Left colon (tissue), 2 donors: ENCODE measurements at regions not wholly inside any gene's neighbourhood (a gene's known extent, or its start where the extent isn't known, plus 50 kb on each side); places are given as distances from the start of the nearest gene placed in this dataset.
"Not testable (repeated sequence)": the region's sequence is repeated elsewhere in the genome, so short reads cannot be mapped to it uniquely, and the experiment has no call there.

Experiments used
- ATAC-seq: fragments of 200-7000 bp; cut with Tn5 transposase; one replicate; pipeline ENCODE4 v1.9.1; 2020; ENCODE audit warnings: mild to moderate bottlenecking, moderate library complexity
- DNase-seq, 2 donors: peaks; one replicate each; pipeline ENCODE4 v3.0.0-alpha.2; 2020
- intact Hi-C, 2 donors: fragments of 100-400 bp; cut with DNase I in 1 of 2; cut with micrococcal nuclease in 1 of 2; formaldehyde crosslinking; loops; one replicate each; pipeline versions ENCODE4 v1.11.2 to v1.14.0; 2022; cut with DNase I, micrococcal nuclease
- donor health status: DM: no; HTN: no; CAD: no.
- donor health status: DM: yes; HTN: yes; CAD: no.

DNA sequence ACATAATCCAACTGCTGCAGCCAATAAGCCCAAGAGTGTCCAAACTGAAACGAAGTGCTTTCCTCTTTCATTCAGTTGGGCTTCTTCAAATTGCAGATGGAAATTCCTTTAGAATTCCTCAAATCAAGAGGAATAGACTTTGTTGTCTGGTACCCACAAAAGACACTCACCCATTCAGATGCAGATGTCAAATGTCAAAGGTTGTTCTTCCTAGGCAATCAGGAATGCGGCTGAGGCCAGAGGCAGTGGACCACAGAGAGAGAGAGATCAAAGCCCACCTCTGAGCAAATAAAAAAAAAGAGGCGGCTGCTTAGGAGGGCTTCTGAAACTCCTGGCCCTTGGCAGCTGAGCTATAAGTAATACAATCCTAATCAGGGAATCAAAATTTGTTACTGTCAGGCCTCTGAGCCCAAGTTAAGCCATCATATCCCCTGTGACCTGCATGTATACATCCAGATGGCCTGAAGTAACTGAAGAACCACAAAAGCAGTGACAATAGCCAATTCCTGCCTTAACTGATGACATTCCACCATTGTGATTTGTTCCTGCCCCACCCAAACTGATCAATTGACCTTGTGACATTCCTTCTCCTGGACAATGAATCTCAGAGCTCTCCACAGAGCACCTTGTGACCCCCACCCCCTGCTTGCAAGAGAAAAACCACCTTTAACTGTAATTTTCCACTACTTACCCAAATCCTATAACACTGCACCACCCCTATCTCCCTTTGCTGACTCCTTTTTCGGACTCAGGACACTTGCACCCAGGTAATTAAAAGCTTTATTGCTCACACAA is 303.0 kb upstream of the GJE1 start:
- ATAC-seq = no peak
- no peak for DNase-seq
- intact Hi-C loops = no loop called here

DNA sequence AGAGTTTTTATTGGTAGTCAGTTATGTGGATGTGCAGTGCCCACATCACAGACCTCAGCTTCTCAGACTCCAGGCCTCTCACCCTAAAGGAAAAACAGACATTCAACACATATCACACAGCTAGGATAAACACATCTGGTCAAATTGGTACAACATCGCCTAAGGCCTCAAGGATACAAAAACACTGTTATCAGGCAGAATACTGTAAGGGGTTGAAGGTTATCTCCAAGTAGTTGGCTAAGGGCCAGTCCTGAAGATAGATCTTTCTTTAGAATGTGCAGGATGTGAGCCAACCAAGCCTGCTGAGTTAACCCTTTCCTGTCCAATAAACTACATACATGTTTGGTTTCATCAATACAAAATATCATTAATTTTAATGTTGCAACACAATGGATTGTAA is 308.4 kb upstream of the GJE1 start:
- no peak for DNase-seq
- ATAC-seq = no peak
- intact Hi-C loops = no loop called here

DNA sequence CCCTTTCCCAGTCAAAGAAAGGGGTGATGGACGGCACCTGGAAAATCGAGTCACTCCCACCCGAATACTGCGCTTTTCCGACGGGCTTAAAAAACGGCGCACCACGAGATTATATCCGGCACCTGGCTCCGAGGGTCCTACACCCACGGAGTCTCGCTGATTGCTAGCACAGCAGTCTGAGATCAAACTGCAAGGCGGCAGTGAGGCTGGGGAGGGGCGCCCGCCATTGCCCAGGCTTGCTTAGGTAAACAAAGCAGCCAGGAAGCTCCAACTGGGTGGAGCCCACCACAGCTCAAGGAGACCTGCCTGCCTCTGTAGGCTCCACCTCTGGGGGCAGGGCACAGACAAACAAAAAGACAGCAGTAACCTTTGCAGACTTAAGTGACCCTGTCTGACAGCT is 317.7 kb upstream of the GJE1 start:
- DNase-seq, ATAC-seq, intact Hi-C loops: not testable (repeated sequence)

DNA sequence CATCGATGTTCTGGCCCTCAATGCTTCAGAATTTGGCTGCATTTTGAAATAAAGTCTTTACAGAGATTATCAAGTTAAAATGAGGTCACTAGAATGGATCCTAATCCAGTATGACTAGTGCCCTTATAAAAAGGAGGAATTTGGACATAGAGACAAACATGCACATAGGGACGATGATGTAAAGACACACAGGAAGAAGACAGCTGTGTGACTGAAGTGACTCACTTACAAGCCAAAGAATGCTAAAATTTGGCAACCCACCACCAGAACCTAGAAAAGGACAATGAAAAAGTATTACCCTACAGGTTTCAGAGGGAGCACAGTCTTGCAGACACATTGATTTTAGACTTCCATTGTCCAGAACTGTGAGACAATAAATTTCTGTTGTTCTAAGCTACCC is 322.8 kb upstream of the GJE1 start:
- ATAC-seq (no peak), DNase-seq (no peak)
- intact Hi-C loops = no loop called here

DNA sequence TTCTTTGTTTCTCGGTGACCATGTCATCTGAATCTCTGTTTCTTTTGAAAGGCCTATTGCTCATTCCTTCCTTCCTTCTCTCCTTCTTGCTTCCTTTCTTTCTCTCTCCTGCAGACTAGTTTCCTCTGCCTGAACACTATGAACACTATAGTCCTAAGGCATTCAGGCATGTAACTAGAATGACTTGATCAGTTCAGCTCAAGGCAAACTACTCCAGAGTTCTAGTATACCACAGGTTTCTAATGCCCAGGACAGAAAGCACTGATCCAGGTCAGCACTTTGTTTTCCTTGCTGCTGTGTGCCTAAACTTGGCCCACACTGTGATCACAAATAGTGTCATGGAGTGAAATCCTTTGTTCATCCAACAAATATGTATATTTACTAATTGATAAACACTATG is 324.1 kb upstream of the GJE1 start:
- DNase-seq (no peak), ATAC-seq (no peak)
- intact Hi-C loops = no loop called here

DNA sequence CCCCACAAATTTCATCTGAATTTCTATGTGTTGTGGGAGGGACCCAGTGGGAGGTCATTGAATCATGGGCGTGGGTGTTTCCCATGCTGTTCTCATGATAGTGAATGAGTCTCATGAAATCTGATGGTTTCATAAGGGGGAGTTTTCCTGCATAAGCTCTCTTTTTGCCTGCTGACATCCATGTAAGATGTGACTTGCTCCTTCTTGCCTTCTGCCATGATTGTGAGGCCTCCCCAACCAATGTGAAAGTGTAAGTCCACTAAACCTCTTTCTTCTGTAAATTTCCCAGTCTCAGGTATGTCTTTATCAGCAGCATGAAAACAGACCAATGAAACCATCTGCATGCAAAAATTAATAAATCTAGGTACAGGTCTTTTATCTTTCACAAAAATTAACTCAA is 331.8 kb upstream of the GJE1 start:
- ATAC-seq, DNase-seq, intact Hi-C loops: not testable (repeated sequence)

DNA sequence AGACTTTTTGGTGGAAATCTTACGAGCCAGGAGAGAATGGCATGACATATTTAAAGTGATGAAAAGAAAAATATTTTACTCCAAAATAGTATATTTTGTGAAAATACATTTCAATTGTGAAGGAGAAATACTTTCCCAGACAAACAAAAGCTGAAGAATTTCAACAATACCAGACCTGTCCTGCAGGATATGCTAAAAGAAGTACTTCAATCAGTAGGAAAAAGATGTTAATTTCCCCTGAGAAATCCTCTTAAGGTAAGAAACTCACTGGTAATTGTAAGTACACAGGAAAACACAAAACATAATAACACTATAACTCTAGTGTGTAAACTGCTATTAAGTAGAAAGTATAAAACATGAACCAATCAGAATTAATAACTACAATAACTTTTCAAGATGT is 341.8 kb upstream of the GJE1 start:
- intact Hi-C loops = no loop called here
- ATAC-seq = no peak
- DNase-seq = no peak

DNA sequence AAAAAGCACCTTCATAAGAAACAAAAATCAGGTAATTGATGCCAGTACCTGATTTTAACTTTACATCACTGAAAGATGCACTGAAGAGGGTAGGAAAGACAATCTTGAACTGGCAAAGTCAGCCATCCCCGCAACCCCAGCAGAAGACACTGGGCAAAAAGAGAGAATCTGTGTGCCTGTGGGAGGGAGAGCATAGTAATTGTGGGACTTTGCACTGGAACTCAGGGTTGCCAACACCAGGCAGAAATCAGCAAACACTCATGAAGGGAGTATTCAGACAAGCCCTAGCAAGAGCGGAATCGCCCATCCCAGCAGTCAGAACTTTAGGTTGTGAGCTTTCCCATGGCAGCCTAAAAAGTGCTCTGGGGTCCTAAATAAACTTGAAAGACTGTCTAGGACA is 344.6 kb upstream of the GJE1 start:
- intact Hi-C loops = no loop called here
- DNase-seq (no peak), ATAC-seq (no peak)

DNA sequence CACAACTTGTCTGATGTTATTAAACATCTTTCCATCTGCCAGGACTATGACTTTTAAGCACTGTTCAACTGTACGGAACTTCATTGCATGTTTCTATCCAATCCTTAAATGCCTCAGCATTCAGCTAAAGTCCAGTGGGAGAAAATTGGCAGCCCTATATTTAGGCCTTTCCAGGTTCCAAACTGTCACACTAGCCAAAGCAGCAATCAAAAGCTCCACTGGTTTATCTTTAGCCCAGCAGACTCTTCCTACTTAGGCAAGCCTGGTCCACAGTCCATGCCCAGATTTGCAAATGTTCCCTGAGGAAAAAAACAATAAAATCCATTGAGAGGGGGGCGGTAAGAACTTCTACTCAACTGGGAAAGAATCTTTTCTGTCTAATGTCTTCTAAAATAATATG is 349.1 kb upstream of the GJE1 start:
- ATAC-seq (no peak), DNase-seq (no peak)
- intact Hi-C loops = no loop called here

DNA sequence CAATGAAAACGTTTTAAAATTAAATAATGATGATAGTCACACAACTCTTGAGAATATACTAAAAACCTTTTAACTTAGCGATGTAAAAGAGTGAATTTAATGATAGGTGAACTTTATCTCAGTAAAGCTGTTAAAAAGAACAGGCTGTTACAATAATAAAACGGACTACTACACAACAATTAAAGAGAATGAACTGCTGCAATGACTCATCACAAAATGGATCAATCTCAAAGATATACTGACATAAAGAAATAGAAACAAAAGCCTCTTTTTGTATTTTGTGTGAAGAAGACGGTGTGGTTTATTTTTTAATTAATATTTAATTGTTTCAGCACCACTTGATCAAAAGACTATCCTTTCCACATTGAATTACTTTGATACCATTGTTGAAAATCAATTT is 352.4 kb upstream of the GJE1 start:
- intact Hi-C loops = no loop called here
- no peak for DNase-seq
- ATAC-seq = no peak

DNA sequence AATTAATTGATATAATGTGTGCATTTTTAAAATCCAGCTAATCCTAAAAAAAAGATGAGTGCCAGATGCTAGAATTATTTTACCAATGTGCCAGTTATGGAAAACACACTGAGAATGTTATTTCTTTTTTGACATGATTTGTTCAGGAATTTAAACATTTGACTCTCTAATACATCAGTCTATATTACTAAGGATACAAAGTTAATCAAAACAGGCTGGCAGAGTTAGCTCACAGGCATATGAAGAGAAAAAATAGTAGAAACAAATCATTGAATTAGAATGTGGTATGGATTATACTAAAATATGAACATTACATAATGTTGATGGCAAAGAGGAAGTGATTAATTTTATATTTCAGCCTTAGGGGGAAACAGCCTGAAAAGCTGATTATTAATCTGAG is 368.3 kb upstream of the GJE1 start:
- DNase-seq (no peak), ATAC-seq (no peak)
- intact Hi-C loops = no loop called here

DNA sequence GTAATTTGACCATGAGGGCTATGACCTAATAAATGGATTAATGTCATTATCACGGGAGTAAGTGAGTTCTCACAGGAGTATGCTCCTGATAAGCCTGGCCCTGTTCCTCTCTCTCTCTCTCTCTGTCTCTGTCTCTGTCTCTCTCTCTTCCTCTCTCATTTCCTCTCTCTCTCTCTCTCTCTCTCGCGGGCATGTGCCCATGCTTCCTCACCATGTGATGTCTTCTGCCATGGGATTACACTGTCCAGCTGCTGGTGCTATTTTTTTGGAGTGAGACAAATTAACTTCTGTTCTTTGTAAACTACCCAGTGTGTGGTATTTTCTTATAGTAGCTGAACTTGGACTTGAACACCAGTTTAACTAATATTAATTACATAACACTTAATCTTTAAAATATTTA is 374.3 kb upstream of the GJE1 start:
- DNase-seq (no peak), ATAC-seq (no peak)
- intact Hi-C loops = no loop called here

DNA sequence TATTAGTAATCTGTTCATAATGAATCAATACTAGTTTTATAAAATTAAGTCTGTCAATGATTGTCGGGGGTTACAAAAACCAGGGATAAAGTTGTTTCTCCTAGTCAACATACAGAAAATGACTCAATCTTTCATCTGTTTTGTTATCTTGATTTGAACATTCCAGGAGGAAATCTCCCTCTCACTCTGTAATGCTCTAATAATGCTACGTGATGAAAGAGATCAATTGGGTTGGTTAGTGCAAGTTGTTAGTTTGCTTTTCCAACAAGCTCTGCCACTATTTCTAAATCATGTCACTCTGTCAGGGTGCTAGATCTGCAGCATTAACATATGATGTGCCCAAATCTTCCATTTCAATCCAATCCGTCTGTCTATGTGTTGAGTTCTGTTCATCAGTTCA is 379.5 kb upstream of the GJE1 start:
- no peak for ATAC-seq
- intact Hi-C loops = no loop called here

DNA sequence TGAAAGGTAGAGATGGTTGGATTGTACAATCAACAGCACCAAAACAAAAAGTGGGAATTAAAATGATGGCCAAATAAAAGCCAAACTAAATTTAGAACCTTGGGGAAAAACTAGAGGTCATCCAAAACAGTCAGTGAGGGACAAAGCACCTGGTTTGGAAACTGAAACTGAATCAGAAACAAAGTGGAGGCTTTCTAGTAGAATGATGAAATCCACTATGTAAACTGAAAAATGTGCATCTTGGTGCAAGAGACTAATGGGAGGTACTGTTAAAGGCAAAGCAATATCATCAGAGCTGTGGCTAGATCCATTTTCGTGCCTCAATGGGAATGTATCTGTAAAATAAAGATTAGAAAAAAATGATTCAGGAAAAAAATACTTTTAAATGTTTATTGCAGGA is 380.0 kb upstream of the GJE1 start:
- ATAC-seq (no peak), DNase-seq (no peak)
- intact Hi-C loops = no loop called here

More for the DNA sequence above, 379.5 kb upstream of the GJE1 start:
- no peak for DNase-seq

DNA sequence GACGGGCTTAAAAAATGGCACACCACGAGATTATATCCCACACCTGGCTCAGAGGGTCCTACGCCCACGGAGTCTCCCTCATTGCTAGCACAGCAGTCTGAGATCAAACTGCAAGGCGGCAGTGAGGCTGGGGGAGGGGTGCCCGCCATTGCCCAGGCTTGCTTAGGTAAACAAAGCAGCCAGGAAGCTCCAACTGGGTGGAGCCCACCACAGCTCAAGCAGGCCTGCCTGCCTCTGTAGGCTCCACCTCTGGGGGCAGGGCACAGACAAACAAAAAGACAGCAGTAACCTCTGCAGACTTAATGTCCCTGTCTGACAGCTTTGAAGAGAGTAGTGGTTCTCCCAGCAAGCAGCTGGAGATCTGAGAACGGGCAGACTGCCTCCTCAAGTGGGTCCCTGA is 386.4 kb upstream of the GJE1 start:
- DNase-seq, intact Hi-C loops, ATAC-seq: not testable (repeated sequence)

DNA sequence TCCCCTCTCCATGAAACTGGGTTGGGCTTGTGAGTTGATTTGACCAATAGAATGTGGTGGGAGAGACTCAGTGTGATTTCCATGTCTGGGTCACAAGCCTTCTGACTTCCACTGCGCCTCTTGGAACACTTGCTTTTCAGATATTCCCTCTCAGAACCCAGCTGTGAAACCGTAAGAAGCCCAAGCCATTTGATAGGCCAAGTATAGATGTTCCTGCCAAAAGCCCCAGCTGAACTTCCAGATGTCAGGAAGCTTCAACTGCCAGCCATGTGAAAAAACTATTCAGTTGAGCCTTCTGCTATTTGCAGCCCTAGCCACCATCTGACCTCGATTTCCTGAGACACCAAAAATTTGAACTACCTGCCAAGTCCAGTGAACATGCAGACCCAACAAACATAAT is 387.8 kb upstream of the GJE1 start:
- ATAC-seq (no peak), DNase-seq (no peak)
- intact Hi-C loops = no loop called here

DNA sequence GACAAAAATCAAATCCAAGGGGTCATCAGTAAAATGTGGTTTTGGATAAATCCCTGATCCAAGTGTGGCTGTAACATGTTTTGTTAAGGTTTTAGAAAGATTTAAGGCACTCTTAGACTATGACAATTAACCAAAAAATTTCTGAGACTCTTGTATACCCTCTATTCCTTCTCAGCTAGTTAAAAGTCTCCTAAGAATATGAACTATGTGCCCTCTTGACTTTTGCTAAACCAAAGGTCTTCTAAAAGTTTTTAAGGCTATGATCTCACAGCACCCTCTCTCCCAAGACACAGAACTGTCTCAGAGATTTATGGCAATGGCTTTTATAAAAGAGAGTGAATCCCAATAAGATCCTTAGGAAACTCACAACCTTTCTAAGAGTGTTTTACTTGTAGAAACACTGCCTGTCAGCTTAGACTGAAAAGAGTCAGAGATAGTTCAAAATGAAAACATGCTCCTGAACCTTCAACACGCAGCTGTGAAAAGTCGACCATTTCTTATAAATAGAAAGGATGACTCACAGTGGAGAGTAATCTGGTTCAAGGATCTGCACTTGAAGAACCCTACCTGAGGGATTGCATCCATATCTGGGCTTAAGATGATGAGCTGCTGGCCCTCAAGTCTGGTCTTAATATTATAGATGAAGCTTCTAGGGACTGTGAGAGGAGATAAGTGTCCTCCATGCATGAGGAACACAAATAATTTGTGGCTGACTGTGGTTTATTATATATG is 388.4 kb upstream of the GJE1 start:
- ATAC-seq = no peak
- no peak for DNase-seq
- intact Hi-C loops = no loop called here

DNA sequence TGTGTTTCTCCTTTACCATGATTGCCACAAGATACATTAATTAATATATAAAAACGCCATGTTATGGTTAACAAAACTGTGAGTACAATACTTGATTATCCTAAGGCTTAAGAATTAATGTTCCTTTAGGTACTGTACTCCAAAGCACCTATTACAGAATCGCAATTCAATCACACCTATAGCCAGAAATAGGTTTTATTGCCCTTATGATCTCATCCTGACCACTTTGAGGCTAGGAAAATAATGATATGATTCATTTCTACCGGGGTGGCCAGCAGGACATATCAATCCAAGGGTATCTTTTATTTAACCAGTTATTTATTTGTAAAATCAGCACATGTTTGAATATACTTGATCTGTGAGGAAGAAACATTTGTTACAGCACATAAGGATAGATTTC is 396.6 kb upstream of the GJE1 start:
- ATAC-seq = no peak
- intact Hi-C loops = no loop called here
- no peak for DNase-seq

DNA sequence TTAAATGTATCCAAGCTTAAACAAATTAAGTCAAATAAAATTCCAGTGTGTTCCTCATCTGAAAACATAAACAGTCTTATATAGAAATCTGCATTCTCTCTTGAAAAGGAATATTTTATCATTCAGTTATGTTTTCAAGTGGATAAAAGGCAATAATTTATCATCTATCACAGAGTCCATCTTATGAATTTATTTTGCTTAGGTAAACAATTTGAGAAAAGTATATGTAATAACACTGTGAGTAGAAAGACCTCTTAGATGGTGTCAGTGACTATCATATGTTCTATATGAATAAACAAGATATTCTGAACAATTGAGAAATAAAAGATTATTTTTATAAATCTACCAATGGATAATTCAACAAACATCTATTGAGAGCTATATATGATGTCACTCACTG is 397.6 kb upstream of the GJE1 start:
- ATAC-seq (no peak), DNase-seq (no peak)
- intact Hi-C loops = no loop called here

DNA sequence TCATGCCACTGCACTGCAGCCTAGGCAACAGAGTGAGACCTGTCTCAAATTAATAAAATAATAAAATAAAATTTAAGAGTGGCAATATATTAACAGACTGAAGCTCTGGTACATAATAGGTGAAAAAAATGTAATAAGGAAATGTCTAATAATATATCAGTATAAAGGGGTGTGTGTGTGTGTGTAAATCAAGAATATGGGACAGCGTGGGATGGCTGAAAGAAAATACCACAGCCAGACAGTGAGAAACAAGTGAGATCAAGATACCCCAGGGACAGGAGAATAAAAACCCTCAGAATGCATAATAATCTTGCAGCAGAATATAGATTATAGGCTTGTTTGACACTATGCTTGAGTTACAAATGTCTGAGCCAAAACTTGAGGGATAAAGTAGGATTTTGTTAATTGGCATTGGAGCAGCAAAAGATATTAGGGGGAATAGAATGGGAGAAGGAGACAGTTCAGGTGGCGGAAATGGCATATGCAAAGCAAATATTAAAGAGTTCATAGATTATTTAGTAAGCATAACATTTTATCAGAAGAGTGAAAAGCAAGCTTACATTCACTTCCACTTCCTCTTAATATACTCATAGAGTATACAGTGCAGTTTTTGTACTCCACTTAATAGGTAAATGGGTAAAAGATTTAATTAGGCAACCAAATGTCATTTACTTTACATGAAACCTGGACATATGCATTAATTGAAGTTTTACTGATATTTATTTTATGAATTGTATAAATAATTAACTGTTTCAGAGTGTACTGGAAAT is 398.5 kb upstream of the GJE1 start:
- intact Hi-C loops = no loop called here
- DNase-seq = no peak
- ATAC-seq = no peak
